T47D (cell line): ENCODE measurements at regions not wholly inside any gene's neighbourhood (a gene's known extent, or its start where the extent isn't known, plus 50 kb on each side); places are given as distances from the start of the nearest gene placed in this dataset.

Source experiments
- DNase-seq, 2 experiments: peaks; one replicate each; pipeline versions ENCODE4 v3.0.0 to v3.0.0-alpha.2; 2011 to 2012; ENCODE audit warnings: low read depth in 1 of 2, low spot score in 1 of 2
- JUND ChIP-seq: IDR thresholded peaks from 2 replicates; pipeline ENCODE4 v1.6.1; 2012; ENCODE audit warnings: low read depth
- in situ Hi-C: cut with HindIII; loops from 2 replicates; pipeline ENCODE4 v1.10.0; 2016; ENCODE audit warnings: low sequenced_read_pairs, low pct_unique_long_range_greater_than_20kb

- in situ Hi-C loops, result no loop called here
- DNase-seq, result no peak
- TF ChIP-seq JUND, result no peak
These were observed 243.5 kb upstream of the FGF13 start for GRCh38 chrX:138954976-138955375.

DNA sequence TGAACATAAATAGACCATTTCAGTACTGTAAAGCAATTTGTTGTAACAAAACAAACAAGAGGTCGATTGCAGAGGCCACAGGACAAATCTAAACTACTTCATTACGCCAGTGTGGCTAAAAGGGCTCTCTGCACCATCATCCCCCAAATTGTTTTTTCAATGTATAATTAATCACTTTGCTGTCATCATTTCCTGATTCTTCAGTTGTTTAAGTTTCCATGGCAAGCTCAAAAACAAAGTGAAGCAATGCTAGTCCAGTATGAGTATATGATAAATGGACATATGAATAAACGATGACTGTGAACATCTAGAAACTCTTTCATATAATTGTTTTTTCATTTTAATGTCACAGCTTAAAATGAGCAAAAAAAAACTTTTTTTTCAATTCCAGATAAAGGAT is 235.4 kb upstream of the FGF13 start:
- TF ChIP-seq JUND, result no peak
- in situ Hi-C loops, result no loop called here
- DNase-seq, result no peak

- no peak for DNase-seq
- in situ Hi-C loops, result no loop called here
- TF ChIP-seq JUND, result no peak
These were observed 233.7 kb upstream of the FGF13 start for GRCh38 chrX:138945219-138945618.

DNA sequence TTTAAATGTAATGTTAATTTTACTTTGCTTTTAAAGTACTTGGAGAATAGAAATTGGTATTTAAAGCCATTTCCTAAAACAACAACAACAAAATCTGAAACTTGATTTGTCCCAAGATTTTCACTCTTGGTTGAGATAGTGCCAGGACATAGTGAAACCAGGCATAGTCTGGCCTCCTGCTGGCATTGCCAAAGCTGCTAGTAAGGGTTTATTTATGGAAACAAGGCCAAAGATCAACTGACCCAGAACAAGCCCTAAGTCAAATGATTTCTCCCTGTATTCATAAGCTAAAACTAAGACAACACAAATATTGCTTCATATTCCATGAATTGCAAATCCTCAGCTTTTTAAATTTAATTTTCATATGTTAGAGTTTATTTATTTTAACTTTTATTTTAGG is 227.5 kb upstream of the FGF13 start:
- in situ Hi-C loops, result no loop called here
- no peak for TF ChIP-seq JUND
- DNase-seq, result no peak

DNA sequence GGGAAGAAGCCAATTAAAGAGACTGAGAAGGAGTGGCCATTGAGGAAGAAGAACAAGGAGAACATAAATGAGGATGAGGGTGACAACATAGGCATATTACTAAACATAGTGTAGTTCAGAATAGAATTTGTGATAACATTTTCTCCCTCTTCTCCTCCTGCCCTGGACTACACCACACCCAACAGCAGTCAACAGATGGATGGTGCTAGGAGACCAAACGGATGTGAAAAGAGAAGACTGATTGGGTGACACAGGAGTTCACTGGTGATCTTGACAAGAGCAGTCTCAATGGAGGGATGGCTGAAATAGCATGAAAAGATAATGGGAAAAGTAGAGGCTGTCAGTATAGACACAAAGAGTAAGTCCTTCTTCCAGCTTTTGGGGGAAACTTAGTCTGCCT is 226.5 kb upstream of the FGF13 start:
- no peak for DNase-seq
- TF ChIP-seq JUND, result no peak
- in situ Hi-C loops, result no loop called here

DNA sequence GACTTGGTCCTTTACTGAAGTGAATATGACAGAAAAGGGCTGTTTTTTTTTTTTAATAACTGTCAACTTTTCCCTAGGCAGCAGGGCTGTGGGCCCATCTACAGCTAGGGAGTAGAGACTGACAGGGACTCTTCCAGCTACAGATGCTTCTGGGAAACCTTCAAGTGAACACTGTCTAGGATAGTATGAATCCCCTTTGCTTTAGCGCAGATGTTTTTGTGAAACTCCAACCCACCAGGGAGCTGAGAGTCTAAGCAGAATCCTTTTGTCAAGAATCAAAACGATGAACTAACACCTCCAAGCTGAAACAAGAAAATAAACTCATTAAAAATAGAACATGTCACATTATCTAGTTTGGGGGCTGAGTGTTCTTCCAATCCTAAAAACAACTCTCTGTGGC is 219.7 kb upstream of the FGF13 start:
- in situ Hi-C loops, result no loop called here
- no peak for TF ChIP-seq JUND
- no peak for DNase-seq

GRCh38 chrX:138930583-138930945 is 219.0 kb upstream of the FGF13 start:
- no peak for DNase-seq
- in situ Hi-C loops, result no loop called here
- no peak for TF ChIP-seq JUND

GRCh38 chrX:138929926-138930582 is 218.5 kb upstream of the FGF13 start:
- no peak for DNase-seq
- TF ChIP-seq JUND, result no peak
- in situ Hi-C loops, result no loop called here

- no peak for TF ChIP-seq JUND
- in situ Hi-C loops, result no loop called here
- no peak for DNase-seq
These were observed 217.4 kb upstream of the FGF13 start for GRCh38 chrX:138928737-138929459.

DNA sequence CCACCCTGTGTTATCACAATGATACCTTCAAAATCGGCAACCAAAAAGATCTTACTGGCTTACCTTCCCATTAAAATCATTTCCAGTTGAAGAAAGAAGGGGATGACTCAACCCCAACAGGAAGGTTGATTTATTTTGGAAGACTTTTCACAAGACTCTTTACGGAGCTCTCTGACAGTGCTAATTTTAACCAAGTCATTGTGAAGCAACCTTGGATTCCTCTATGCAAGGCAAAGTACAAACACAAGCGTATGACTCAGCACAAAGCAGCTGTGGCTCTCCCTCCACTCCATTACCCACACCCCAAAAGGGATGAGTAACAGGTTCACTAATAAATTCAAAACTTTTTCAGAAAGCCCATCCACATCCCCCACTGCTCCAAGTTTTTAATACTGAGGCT is 213.8 kb upstream of the FGF13 start:
- TF ChIP-seq JUND, result no peak
- in situ Hi-C loops, result no loop called here
- no peak for DNase-seq

DNA sequence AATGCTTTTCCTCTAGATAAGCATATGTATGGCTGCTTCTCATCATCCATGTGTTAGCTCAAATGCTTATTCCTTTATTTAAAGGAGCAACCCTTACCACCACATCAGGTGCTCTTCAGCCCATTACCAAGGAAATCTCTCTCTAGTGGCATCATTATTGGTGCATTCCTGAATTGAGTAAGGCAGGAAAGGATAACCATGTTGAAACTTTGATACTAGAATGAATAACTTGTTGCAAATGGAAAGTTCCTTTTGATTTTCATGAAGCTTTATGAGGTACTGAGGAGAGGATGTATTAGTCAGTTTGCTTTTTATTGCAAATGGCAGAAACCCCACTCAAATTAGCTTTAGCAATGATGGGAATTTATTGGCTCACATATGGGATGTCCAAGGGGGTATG is 212.3 kb upstream of the FGF13 start:
- in situ Hi-C loops, result no loop called here
- no peak for DNase-seq
- TF ChIP-seq JUND, result no peak

DNA sequence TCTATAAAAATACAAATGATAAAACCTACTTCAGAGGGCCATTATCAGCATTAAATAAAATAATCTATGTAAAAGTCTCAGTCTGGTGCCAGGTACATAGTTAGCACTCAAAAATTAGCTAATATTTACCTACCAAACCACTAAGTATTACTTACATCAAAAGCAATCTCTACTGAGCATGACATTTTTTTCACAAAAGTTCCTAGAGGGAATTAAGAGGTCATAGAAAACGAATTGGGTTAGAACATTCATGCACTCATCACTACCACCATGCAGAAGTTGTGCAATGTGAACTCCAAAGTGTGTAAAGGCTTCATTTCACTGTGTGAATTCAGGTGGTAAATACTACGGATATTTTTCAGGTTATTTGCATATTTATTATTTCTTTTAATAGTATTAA is 209.5 kb upstream of the FGF13 start:
- DNase-seq, result no peak
- TF ChIP-seq JUND, result no peak
- in situ Hi-C loops, result no loop called here

- DNase-seq, result no peak
- TF ChIP-seq JUND, result no peak
- in situ Hi-C loops, result no loop called here
These were observed 206.3 kb upstream of the FGF13 start for GRCh38 chrX:138917781-138918180.

GRCh38 chrX:138914767-138915166 is 203.2 kb upstream of the FGF13 start:
- DNase-seq, result no peak
- in situ Hi-C loops, result no loop called here
- TF ChIP-seq JUND, result no peak
